KMS-11 (cell line): ENCODE measurements at regions not wholly inside any gene's neighbourhood (a gene's known extent, or its start where the extent isn't known, plus 50 kb on each side); places are given as distances from the start of the nearest gene placed in this dataset.

Experiments used
- H2AFZ ChIP-seq: fragments of 200-600 bp; sonication (generic); 2 replicates; pipeline ENCODE4 v1.6.1; 2016; ENCODE audit warnings: antibody characterized with exemption, mixed run types, low read depth
- H3K27ac ChIP-seq: fragments of 200-600 bp; sonication (generic); 2 replicates; pipeline ENCODE4 v1.6.1; 2016; ENCODE audit warnings: mild to moderate bottlenecking, mixed run types
- H3K27me3 ChIP-seq: fragments of 200-600 bp; sonication (generic); 2 replicates; pipeline ENCODE4 v1.6.1; 2017; ENCODE audit warnings: mild to moderate bottlenecking, low read depth, mixed run types, moderate library complexity; ENCODE audit not compliant: insufficient read depth
- H3K36me3 ChIP-seq: fragments of 200-600 bp; sonication (generic); 2 replicates; pipeline ENCODE4 v1.6.1; 2017; ENCODE audit warnings: mild to moderate bottlenecking, mixed run types; ENCODE audit not compliant: insufficient read depth
- H3K4me1 ChIP-seq: fragments of 200-600 bp; sonication (generic); 2 replicates; pipeline ENCODE4 v1.6.1; 2016; ENCODE audit warnings: mild to moderate bottlenecking, low read depth, mixed run types; ENCODE audit not compliant: poor library complexity, severe bottlenecking
- H3K4me2 ChIP-seq: fragments of 200-600 bp; sonication (generic); 2 replicates; pipeline ENCODE4 v1.7.0; 2016; ENCODE audit warnings: mild to moderate bottlenecking, mixed run types
- H3K4me3 ChIP-seq: fragments of 200-600 bp; sonication (generic); IDR thresholded peaks from 2 replicates; pipeline ENCODE4 v1.6.1; 2017; ENCODE audit warnings: low read depth, low read length, mixed read lengths; ENCODE audit not compliant: insufficient read depth
- H3K79me2 ChIP-seq: fragments of 200-600 bp; sonication (generic); 2 replicates; pipeline ENCODE4 v1.6.1; 2016; ENCODE audit warnings: low read depth, mixed run types; ENCODE audit not compliant: insufficient read depth
- H3K9ac ChIP-seq: fragments of 200-600 bp; sonication (generic); 2 replicates; pipeline ENCODE4 v1.6.1; 2016; ENCODE audit warnings: mild to moderate bottlenecking, mixed run types
- H4K20me1 ChIP-seq: fragments of 200-600 bp; sonication (generic); 2 replicates; pipeline ENCODE4 v1.6.1; 2016; ENCODE audit warnings: mild to moderate bottlenecking, mixed run types; ENCODE audit not compliant: insufficient read depth
- TF ChIP-seq, protein P1 (sequence below): fragments of 200-600 bp; sonication (generic); conservative IDR thresholded peaks from 2 replicates; pipeline ENCODE4 v1.6.1; 2017; ENCODE audit warnings: low read depth, mild to moderate bottlenecking, antibody characterized with exemption, low read length, moderate library complexity, mixed read lengths

DNA sequence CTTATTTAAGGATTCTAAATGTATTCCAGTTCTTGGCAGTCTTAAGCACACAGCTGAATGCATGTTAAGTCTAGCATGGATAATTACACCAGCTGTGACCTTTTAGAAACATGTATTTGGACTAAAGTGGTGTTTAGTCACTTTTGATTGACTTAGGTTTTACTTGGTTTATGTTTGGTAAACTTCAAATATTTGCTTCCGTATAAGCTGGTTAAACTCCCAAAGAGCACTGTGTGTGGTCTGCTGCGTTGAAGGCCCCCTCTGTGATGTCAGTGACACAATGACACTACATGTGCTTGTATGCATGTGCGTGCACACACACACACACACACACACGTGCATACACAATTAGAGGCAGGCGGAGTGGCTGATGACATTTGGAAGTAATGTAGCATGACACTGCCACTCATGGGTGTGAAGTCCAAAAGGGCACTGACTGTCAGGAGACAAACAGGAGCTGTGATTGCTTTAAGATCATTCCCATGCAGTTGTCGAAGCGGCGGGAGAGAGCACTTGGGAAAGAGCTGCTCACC, 156.1 kb upstream of the CDH13 start:
- Histone ChIP-seq H3K27ac (no peak overlapping the region), H3K36me3 (no peaks in the 10 kb centered on the region), H4K20me1 (no peaks in the 10 kb centered on the region), H3K4me2 (no peak overlapping the region), H2AFZ (no peak overlapping the region), H3K79me2 (no peaks in the 10 kb centered on the region), H3K9ac (no peak overlapping the region), H3K4me3 (no peak overlapping the region), H3K27me3 (no peaks in the 10 kb centered on the region), H3K4me1 (no peaks in the 10 kb centered on the region)
- TF ChIP-seq, protein P1, sequence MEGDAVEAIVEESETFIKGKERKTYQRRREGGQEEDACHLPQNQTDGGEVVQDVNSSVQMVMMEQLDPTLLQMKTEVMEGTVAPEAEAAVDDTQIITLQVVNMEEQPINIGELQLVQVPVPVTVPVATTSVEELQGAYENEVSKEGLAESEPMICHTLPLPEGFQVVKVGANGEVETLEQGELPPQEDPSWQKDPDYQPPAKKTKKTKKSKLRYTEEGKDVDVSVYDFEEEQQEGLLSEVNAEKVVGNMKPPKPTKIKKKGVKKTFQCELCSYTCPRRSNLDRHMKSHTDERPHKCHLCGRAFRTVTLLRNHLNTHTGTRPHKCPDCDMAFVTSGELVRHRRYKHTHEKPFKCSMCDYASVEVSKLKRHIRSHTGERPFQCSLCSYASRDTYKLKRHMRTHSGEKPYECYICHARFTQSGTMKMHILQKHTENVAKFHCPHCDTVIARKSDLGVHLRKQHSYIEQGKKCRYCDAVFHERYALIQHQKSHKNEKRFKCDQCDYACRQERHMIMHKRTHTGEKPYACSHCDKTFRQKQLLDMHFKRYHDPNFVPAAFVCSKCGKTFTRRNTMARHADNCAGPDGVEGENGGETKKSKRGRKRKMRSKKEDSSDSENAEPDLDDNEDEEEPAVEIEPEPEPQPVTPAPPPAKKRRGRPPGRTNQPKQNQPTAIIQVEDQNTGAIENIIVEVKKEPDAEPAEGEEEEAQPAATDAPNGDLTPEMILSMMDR: no peak

DNA sequence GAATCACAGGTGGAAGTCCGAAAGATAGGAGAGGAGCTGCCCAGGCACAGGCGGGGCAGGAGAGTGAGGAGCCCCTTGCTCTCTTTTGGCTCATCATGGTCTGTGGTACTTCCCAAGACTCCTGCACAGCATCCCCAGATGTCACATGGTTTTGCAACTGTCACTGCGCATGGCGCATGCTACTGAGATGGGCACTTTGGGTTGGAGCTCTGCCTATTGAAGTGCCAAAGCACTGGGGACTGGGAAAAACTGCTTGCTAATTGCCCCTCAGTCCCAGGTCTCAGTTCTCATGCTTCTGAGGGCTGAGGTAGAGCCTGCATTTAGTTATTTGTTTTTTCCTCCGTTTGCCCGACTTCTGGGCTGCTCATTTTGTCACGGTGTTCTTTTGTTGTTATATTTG, 156.8 kb upstream of the CDH13 start:
- H3K4me1 ChIP-seq: no peaks in the 10 kb centered on the region
- no peak overlapping the region for H3K9ac ChIP-seq
- H3K27me3 ChIP-seq: no peaks in the 10 kb centered on the region
- no peak overlapping the region for H3K4me3 ChIP-seq
- no peaks in the 10 kb centered on the region for H3K79me2 ChIP-seq
- no peak overlapping the region for H2AFZ ChIP-seq
- no peaks in the 10 kb centered on the region for H3K36me3 ChIP-seq
- TF ChIP-seq, protein P1: no peak
- no peak overlapping the region for H3K4me2 ChIP-seq
- no peaks in the 10 kb centered on the region for H4K20me1 ChIP-seq
- no peak overlapping the region for H3K27ac ChIP-seq

DNA sequence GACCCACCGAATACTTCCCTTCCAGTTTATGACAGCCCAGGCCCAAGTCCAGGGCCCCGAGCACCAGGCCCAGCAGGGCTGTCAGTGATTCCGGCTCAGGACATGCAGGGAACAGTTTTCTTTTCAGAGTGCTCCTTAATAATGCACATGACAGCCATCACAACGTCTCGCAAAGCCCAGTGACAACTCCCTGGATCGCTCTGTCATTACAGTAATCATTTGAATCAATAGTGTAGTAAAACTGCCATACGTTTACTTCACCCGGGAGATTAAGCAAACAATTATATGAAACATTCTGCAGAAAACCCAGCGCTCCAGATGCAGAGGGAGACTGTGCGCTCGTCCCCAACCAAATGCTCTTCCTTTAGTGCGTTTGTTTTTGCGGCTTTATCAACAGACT, 162.6 kb upstream of the CDH13 start:
- Histone ChIP-seq H4K20me1 (no peaks in the 10 kb centered on the region), H2AFZ (no peak overlapping the region), H3K27me3 (no peaks in the 10 kb centered on the region), H3K4me2 (no peak overlapping the region), H3K4me1 (no peaks in the 10 kb centered on the region), H3K9ac (no peak overlapping the region), H3K36me3 (no peaks in the 10 kb centered on the region), H3K27ac (no peak overlapping the region), H3K79me2 (no peaks in the 10 kb centered on the region), H3K4me3 (no peak overlapping the region)
- TF ChIP-seq, protein P1: no peak

DNA sequence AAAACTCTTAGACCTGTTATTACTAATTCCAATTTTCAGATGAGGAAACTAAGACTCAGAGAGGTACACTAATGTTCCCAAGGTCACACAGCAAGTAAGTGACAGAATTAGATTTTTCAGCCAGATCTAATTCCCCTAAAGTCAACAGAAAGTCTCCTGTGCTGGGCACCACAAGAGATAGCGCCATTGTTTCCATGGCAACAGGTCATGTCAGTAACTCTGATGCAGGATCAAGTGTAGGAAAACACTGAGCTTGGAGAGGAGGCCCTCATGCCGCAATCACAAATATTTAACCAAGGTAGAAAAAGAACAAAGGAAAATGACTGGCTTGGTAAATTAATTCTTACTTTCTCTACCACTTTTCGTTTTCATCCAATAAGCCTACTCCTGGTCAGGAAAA, 166.0 kb upstream of the CDH13 start:
- Histone ChIP-seq H3K27me3 (no peaks in the 10 kb centered on the region), H3K27ac (no peak overlapping the region), H2AFZ (no peak overlapping the region), H3K4me2 (no peak overlapping the region), H3K36me3 (no peaks in the 10 kb centered on the region), H3K79me2 (no peaks in the 10 kb centered on the region), H3K4me1 (no peaks in the 10 kb centered on the region), H4K20me1 (no peaks in the 10 kb centered on the region), H3K9ac (no peak overlapping the region), H3K4me3 (no peak overlapping the region)
- TF ChIP-seq, protein P1: no peak
